H1 (cell line): ENCODE measurements at regions not wholly inside any gene's neighbourhood (a gene's known extent, or its start where the extent isn't known, plus 50 kb on each side); places are given as distances from the start of the nearest gene placed in this dataset.

Source experiments
- CTCF ChIA-PET: fragments of 300-600 bp; sonication (Branson Sonifier 250); formaldehyde crosslinking; loops from one replicate; lab custom pipeline; 2021; ENCODE audit not compliant: partially characterized antibody; lab: Charles Lee
- POLR2A ChIA-PET: fragments of 300-600 bp; sonication (Branson Sonifier 250); formaldehyde crosslinking; loops from one replicate; lab custom pipeline; 2021; ENCODE audit warnings: inconsistent platforms; ENCODE audit not compliant: partially characterized antibody; lab: Charles Lee
- DNase-seq, 2 experiments: peaks; one replicate each; pipeline versions ENCODE4 v3.0.0 to v3.0.0-alpha.2; 2010 to 2022; ENCODE audit warnings: low spot score in 2 of 2, low read depth in 1 of 2, mixed read lengths in 1 of 2
- FAIRE-seq: peaks from 2 replicates; lab custom pipeline; 2011; peaks lifted over from hg19 to GRCh38; lab: Jason Lieb, UNC
- H2AFZ ChIP-seq: 2 replicates; pipeline ENCODE4 v1.8.1; 2012; ENCODE audit warnings: low read length, inconsistent platforms
- H2AK5ac ChIP-seq: 2 replicates; pipeline ENCODE4 v1.6.1; 2013; ENCODE audit warnings: low read depth, low read length
- H2BK120ac ChIP-seq: replicated peaks from 2 replicates; pipeline ENCODE3; 2013; ENCODE audit warnings: low read depth, low read length, inconsistent platforms
- H2BK12ac ChIP-seq: 2 replicates; pipeline ENCODE4 v1.6.1; 2013; ENCODE audit warnings: low read depth, low read length
- H2BK15ac ChIP-seq: 2 replicates; pipeline ENCODE4 v1.6.1; 2013; ENCODE audit warnings: low read length
- H2BK20ac ChIP-seq: 2 replicates; pipeline ENCODE4 v1.6.1; 2013; ENCODE audit warnings: low read length
- H2BK5ac ChIP-seq: 2 replicates; pipeline ENCODE4 v1.6.1; 2013; ENCODE audit warnings: low read depth, low read length
- H3K14ac ChIP-seq: 2 replicates; pipeline ENCODE4 v1.6.1; 2013; ENCODE audit warnings: inconsistent platforms; ENCODE audit not compliant: insufficient read length
- H3K18ac ChIP-seq: 2 replicates; pipeline ENCODE4 v1.6.1; 2013; ENCODE audit warnings: low read length; ENCODE audit errors: extremely low read depth
- H3K23ac ChIP-seq: 2 replicates; pipeline ENCODE4 v1.6.1; 2013; ENCODE audit warnings: inconsistent platforms; ENCODE audit not compliant: insufficient read length
- H3K23me2 ChIP-seq: 2 replicates; pipeline ENCODE4 v1.6.1; 2013; ENCODE audit warnings: low read depth, low read length
- H3K27ac ChIP-seq: 2 replicates; pipeline ENCODE4 v1.6.1; 2011; ENCODE audit warnings: low read depth, low read length, inconsistent platforms
- H3K27me3 ChIP-seq, 4 experiments: replicated peaks in 1 of 4; 1 replicate in 1 of 4; 2 replicates in 3 of 4; pipeline versions ENCODE4 v1.6.1 to v1.8.1; 2011 to 2013; ENCODE audit warnings: low read length in 3 of 4, mild to moderate bottlenecking in 3 of 4, inconsistent platforms in 2 of 4, mixed read lengths in 2 of 4, moderate library complexity in 1 of 4; ENCODE audit not compliant: control insufficient read depth in 3 of 4, insufficient read depth in 3 of 4; ENCODE audit errors: extremely low read depth in 1 of 4
- H3K36me3 ChIP-seq, 4 experiments: 2 replicates each; pipeline versions ENCODE4 v1.6.1 to v1.8.1; 2011 to 2013; ENCODE audit warnings: mild to moderate bottlenecking in 4 of 4, low read length in 3 of 4, moderate library complexity in 2 of 4, control low read depth in 1 of 4, inconsistent platforms in 1 of 4; ENCODE audit not compliant: insufficient read depth in 4 of 4, control insufficient read depth in 2 of 4
- H3K4ac ChIP-seq: replicated peaks from 2 replicates; pipeline ENCODE3; 2013; ENCODE audit warnings: low read length, low read depth, mixed read lengths, inconsistent platforms; ENCODE audit not compliant: insufficient read length
- H3K4me1 ChIP-seq, 4 experiments: replicated peaks in 1 of 4; 1 replicate in 1 of 4; 2 replicates in 3 of 4; pipeline versions ENCODE4 v1.6.1 to v1.8.1; 2011 to 2013; ENCODE audit warnings: low read length in 3 of 4, inconsistent platforms in 2 of 4, mixed read lengths in 1 of 4; ENCODE audit not compliant: insufficient read depth in 4 of 4, control insufficient read depth in 3 of 4
- H3K4me2 ChIP-seq, 2 experiments: 2 replicates each; pipeline versions ENCODE4 v1.6.1 to v1.8.1; 2011 to 2013; ENCODE audit warnings: low read depth in 2 of 2, low read length in 2 of 2, control low read depth in 1 of 2, inconsistent platforms in 1 of 2, mild to moderate bottlenecking in 1 of 2; ENCODE audit not compliant: insufficient read depth in 1 of 2
- H3K4me3 ChIP-seq, 4 experiments: fragments of 200-600, 300-600 bp in 1 of 4; sonication (generic), shearing (Covaris generic), sonication (Bioruptor Twin) in 1 of 4; 2 replicates each; pipeline versions ENCODE4 v1.5.1 to v1.8.1; 2011 to 2016; ENCODE audit warnings: low read length in 4 of 4, low read depth in 3 of 4, control low read depth in 2 of 4, inconsistent platforms in 2 of 4, mild to moderate bottlenecking in 2 of 4, mixed read lengths in 1 of 4, moderate library complexity in 1 of 4; ENCODE audit not compliant: insufficient read depth in 2 of 4; ENCODE audit errors: extremely low read depth in 1 of 4
- H3K56ac ChIP-seq: replicated peaks from 2 replicates; pipeline ENCODE3; 2013; ENCODE audit warnings: low read depth, mild to moderate bottlenecking, mixed read lengths, low read length, inconsistent platforms; ENCODE audit not compliant: insufficient read length
- H3K79me1 ChIP-seq: 2 replicates; pipeline ENCODE4 v1.6.1; 2013; ENCODE audit warnings: low read depth, low read length, control low read depth
- H3K79me2 ChIP-seq, 2 experiments: 2 replicates each; pipeline versions ENCODE4 v1.6.1 to v1.8.1; 2012 to 2013; ENCODE audit warnings: low read length in 2 of 2, mild to moderate bottlenecking in 2 of 2, inconsistent platforms in 1 of 2; ENCODE audit not compliant: insufficient read depth in 2 of 2, control insufficient read depth in 1 of 2
- H3K9ac ChIP-seq, 4 experiments: replicated peaks in 1 of 4; 1 replicate in 1 of 4; 2 replicates in 3 of 4; pipeline versions ENCODE4 v1.6.1 to v1.8.1; 2011 to 2013; ENCODE audit warnings: low read depth in 3 of 4, low read length in 3 of 4, control low read depth in 2 of 4, mild to moderate bottlenecking in 2 of 4, moderate library complexity in 2 of 4, inconsistent platforms in 1 of 4; ENCODE audit errors: extremely low read depth in 1 of 4
- H3K9me3 ChIP-seq, 2 experiments: 2 replicates each; pipeline versions ENCODE4 v1.6.1 to v1.8.1; 2012 to 2013; ENCODE audit warnings: mild to moderate bottlenecking in 2 of 2, moderate library complexity in 2 of 2, control low read depth in 1 of 2, inconsistent platforms in 1 of 2, low read depth in 1 of 2, low read length in 1 of 2, mixed read lengths in 1 of 2; ENCODE audit not compliant: insufficient read depth in 2 of 2
- H4K20me1 ChIP-seq, 2 experiments: replicated peaks in 1 of 2; 2 replicates each; pipeline versions ENCODE3 to v1.8.1; 2011 to 2013; ENCODE audit warnings: inconsistent platforms in 2 of 2, low read length in 2 of 2, mild to moderate bottlenecking in 1 of 2; ENCODE audit not compliant: insufficient read depth in 2 of 2, control insufficient read depth in 1 of 2
- H4K5ac ChIP-seq: 2 replicates; pipeline ENCODE4 v1.6.1; 2013; ENCODE audit warnings: low read length, low read depth, mixed read lengths, inconsistent platforms; ENCODE audit not compliant: insufficient read length
- H4K8ac ChIP-seq: 2 replicates; pipeline ENCODE4 v1.8.0; 2013; ENCODE audit warnings: mild to moderate bottlenecking, moderate library complexity, low read length, inconsistent platforms; ENCODE audit not compliant: insufficient read depth; ENCODE audit errors: extremely low read depth
- H4K91ac ChIP-seq: replicated peaks from 2 replicates; pipeline ENCODE3; 2013; ENCODE audit warnings: low read length, mixed read lengths, inconsistent platforms; ENCODE audit not compliant: insufficient read length
- SAP30 ChIP-seq: fragments of 300-600 bp; sonication (generic); IDR thresholded peaks from 2 replicates; pipeline ENCODE4 v1.7.1; 2012; ENCODE audit warnings: low read length, moderate library complexity, mild to moderate bottlenecking, inconsistent platforms; ENCODE audit not compliant: insufficient read depth, insufficient replicate concordance
- YY1 ChIP-seq: IDR thresholded peaks from 2 replicates; pipeline ENCODE4 v1.6.1; 2011; ENCODE audit warnings: low read depth, mild to moderate bottlenecking, low read length
- WGBS, 2 experiments: shearing (Covaris generic) in 1 of 2; methylation state at CpG; one replicate each; pipeline versions ENCODE4 v1.1.6 to v1.1.7; 2013 to 2015; ENCODE audit warnings: low lambda C conversion rate in 2 of 2, mixed read lengths in 2 of 2, inconsistent platforms in 1 of 2, low coverage in 1 of 2, missing lambda C conversion rate in 1 of 2; ENCODE audit not compliant: insufficient replicate concordance in 2 of 2, insufficient coverage in 1 of 2, insufficient read length in 1 of 2; ENCODE audit errors: extremely low coverage in 1 of 2, missing lambda C conversion rate in 1 of 2; 5-methylcytosine and 5-hydroxymethylcytosine counted together

DNA sequence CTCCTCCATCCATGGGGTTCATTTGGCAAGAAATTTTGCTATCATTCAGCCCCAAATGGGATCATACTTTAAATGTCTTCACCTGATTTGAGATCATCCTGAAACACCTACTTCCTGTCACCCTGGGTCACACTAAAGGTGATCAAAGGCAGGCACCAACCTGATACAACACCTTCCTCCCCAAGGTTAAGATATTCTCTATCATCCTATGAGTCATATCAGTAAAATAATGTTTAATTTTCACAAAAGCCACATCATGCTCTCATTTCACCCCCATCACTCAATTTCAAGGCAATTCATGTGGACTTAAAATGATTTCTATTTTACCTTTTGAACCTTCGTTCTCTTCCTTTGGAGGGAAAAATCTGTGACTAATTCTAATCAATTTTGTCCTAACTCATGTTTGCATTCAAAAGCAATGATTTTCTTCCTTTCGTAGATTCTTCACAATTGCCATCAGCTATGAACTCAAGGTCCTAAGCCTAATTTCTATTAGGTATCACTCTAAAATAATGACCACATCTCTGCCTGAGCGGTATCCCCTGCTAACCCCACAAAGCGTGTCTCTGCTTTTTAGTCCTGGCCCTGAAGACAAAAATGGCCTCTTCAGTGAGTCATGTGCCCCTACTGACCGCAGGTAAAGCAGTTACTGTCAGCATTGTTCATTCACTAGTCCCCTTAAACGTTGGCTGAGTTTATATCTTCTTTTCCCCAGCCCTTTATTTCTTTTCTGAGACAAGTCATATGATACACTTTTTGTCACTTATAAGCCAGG lies 139.0 kb downstream of the SPRY2 start:
- H2BK20ac ChIP-seq = no peak overlapping the region
- no peaks in the 10 kb centered on the region for H3K4me1 ChIP-seq
- no peak overlapping the region for H3K4me2 ChIP-seq
- no peak overlapping the region for H4K91ac ChIP-seq
- H3K9ac ChIP-seq = no peak overlapping the region
- ChIA-PET CTCF (no interaction called here), POLR2A (no interaction called here)
- H2BK12ac ChIP-seq = no peak overlapping the region
- no peaks in the 10 kb centered on the region for H3K27me3 ChIP-seq
- H3K4me3 ChIP-seq = no peak overlapping the region
- no peak overlapping the region for H4K8ac ChIP-seq
- no peak overlapping the region for H4K5ac ChIP-seq
- H3K36me3 ChIP-seq = no peaks in the 10 kb centered on the region
- H2AFZ ChIP-seq = no peak overlapping the region
- no peak for DNase-seq
- no peak overlapping the region for H3K18ac ChIP-seq
- no peaks in the 10 kb centered on the region for H3K79me2 ChIP-seq
- H3K14ac ChIP-seq = no peak overlapping the region
- no peaks in the 10 kb centered on the region for H3K23me2 ChIP-seq
- H2BK120ac ChIP-seq = no peak overlapping the region
- H3K79me1 ChIP-seq = no peaks in the 10 kb centered on the region
- H2BK15ac ChIP-seq = no peak overlapping the region
- no peak overlapping the region for H2BK5ac ChIP-seq
- TF ChIP-seq YY1 (no peak), SAP30 (no peak)
- H3K56ac ChIP-seq = no peak overlapping the region
- 93% methylated on average over 6 of the region's 6 CpGs; no CpG with 5 or more reads in 1 of the 2 experiments for WGBS, 2 experiments
- H3K27ac ChIP-seq = no peak overlapping the region
- no peak overlapping the region for H3K23ac ChIP-seq
- no peak overlapping the region for H3K4ac ChIP-seq
- FAIRE-seq = no peak
- no peak overlapping the region for H2AK5ac ChIP-seq
- H4K20me1 ChIP-seq = no peaks in the 10 kb centered on the region
- H3K9me3 ChIP-seq = no peaks in the 10 kb centered on the region
